Glutamatergic neuron (in vitro differentiated cells): ENCODE measurements at regions not wholly inside any gene's neighbourhood (a gene's known extent, or its start where the extent isn't known, plus 50 kb on each side); places are given as distances from the start of the nearest gene placed in this dataset.

Experiments used
- DNase-seq: peaks from one replicate; pipeline ENCODE4 v3.0.0; 2022
- H3K27ac Mint-ChIP-seq: one replicate; pipeline ENCODE4 v1.8.0; 2020; ENCODE audit warnings: mild to moderate bottlenecking, mixed read lengths, inconsistent platforms; ENCODE audit not compliant: unreplicated experiment
- H3K27me3 Mint-ChIP-seq: one replicate; pipeline ENCODE4 v1.8.0; 2020; ENCODE audit warnings: mild to moderate bottlenecking, moderate library complexity, mixed read lengths, inconsistent platforms; ENCODE audit not compliant: unreplicated experiment
- H3K36me3 Mint-ChIP-seq: one replicate; pipeline ENCODE4 v1.8.0; 2020; ENCODE audit warnings: mild to moderate bottlenecking, mixed read lengths, inconsistent platforms; ENCODE audit not compliant: unreplicated experiment
- H3K4me1 Mint-ChIP-seq: one replicate; pipeline ENCODE4 v1.8.0; 2020; ENCODE audit warnings: mild to moderate bottlenecking, low read depth, mixed read lengths, inconsistent platforms; ENCODE audit not compliant: unreplicated experiment
- H3K4me3 Mint-ChIP-seq: one replicate; pipeline ENCODE4 v1.8.0; 2020; ENCODE audit warnings: mild to moderate bottlenecking, mixed read lengths, inconsistent platforms; ENCODE audit not compliant: unreplicated experiment
- H3K9me3 Mint-ChIP-seq: one replicate; pipeline ENCODE4 v1.8.0; 2020; ENCODE audit warnings: mild to moderate bottlenecking, moderate library complexity, mixed read lengths, inconsistent platforms; ENCODE audit not compliant: unreplicated experiment
- CTCF ChIP-seq: fragments of 200-600 bp; sonication (generic); IDR thresholded peaks from one replicate; pipeline ENCODE4 v1.5.0; 2021; ENCODE audit not compliant: partially characterized antibody, unreplicated experiment

- Mint-ChIP-seq H3K4me1 (no peaks in the 10 kb centered on the region), H3K27ac (no peak overlapping the region), H3K9me3 (no peaks in the 10 kb centered on the region), H3K4me3 (no peak overlapping the region), H3K27me3 (no peaks in the 10 kb centered on the region), H3K36me3 (no peaks in the 10 kb centered on the region)
- no peak for TF ChIP-seq CTCF
- no peak for DNase-seq
Observed at GRCh38 chr6:56407883-56408410, 160.6 kb upstream of the COL21A1 start.

- H3K9me3 Mint-ChIP-seq: no peaks in the 10 kb centered on the region
- no peak overlapping the region for H3K27ac Mint-ChIP-seq
- H3K36me3 Mint-ChIP-seq: no peaks in the 10 kb centered on the region
- no peaks in the 10 kb centered on the region for H3K4me1 Mint-ChIP-seq
- H3K4me3 Mint-ChIP-seq: no peak overlapping the region
- TF ChIP-seq CTCF: no peak
- H3K27me3 Mint-ChIP-seq: no peaks in the 10 kb centered on the region
- no peak for DNase-seq
Observed at GRCh38 chr6:56406276-56407269, 159.2 kb upstream of the COL21A1 start.

- H3K9me3 Mint-ChIP-seq: no peaks in the 10 kb centered on the region
- DNase-seq: no peak
- no peak overlapping the region for H3K27ac Mint-ChIP-seq
- no peak for TF ChIP-seq CTCF
- no peak overlapping the region for H3K4me3 Mint-ChIP-seq
- no peaks in the 10 kb centered on the region for H3K27me3 Mint-ChIP-seq
- no peaks in the 10 kb centered on the region for H3K4me1 Mint-ChIP-seq
- no peaks in the 10 kb centered on the region for H3K36me3 Mint-ChIP-seq
Observed at GRCh38 chr6:56404599-56404998, 157.2 kb upstream of the COL21A1 start.

GRCh38 chr6:56403745-56404144, 156.4 kb upstream of the COL21A1 start:
- no peak for TF ChIP-seq CTCF
- Mint-ChIP-seq H3K4me3 (no peak overlapping the region), H3K9me3 (no peaks in the 10 kb centered on the region), H3K36me3 (no peaks in the 10 kb centered on the region), H3K27me3 (no peaks in the 10 kb centered on the region), H3K4me1 (no peaks in the 10 kb centered on the region), H3K27ac (no peak overlapping the region)
- no peak for DNase-seq
